ENCODE measurements at regions not wholly inside any gene's neighbourhood (a gene's known extent, or its start where the extent isn't known, plus 50 kb on each side); places are given as distances from the start of the nearest gene placed in this dataset.

- Histone ChIP-seq H3K27ac (ENCODE audit: low read depth, low read length) (no peak overlapping the region), H3K4me3 (ENCODE audit: low read length in 2 of 2) (no peak overlapping the region), H3K36me3 (ENCODE audit: insufficient read depth, low read length) (no peaks in the 10 kb centered on the region), H3K4me1 (ENCODE audit: insufficient read depth, low read length) (no peaks in the 10 kb centered on the region), H3K9me3 (ENCODE audit: control insufficient read depth in 1 of 2, low read length in 2 of 2) (no peaks in the 10 kb centered on the region), H3K27me3 (ENCODE audit: insufficient read depth, low read length) (no peaks in the 10 kb centered on the region)
- ChIA-PET CTCF (ENCODE audit: partially characterized antibody) (no interaction called here), POLR2A (ENCODE audit: partially characterized antibody) (no interaction called here)
- Mint-ChIP-seq H3K27me3 (no peaks in the 10 kb centered on the region), H3K4me3 (no peak overlapping the region), H3K27ac (no peak overlapping the region), H3K36me3 (no peaks in the 10 kb centered on the region), H3K4me1 (no peaks in the 10 kb centered on the region), H3K9me3 (peaks cover 0 to 15% (median under 1%) of the 10 kb centered on the region in 8 donors)
- intact Hi-C loops (cut with micrococcal nuclease), result no loop called here
- no peak for DNase-seq
Measured at GRCh38 chr2:82098617-82099016, 1794.1 kb upstream of the LRRTM1 start.

- no peaks in the 10 kb centered on the region for H3K9me3 ChIP-seq (ENCODE audit: control insufficient read depth in 1 of 2, low read length in 2 of 2)
- CTCF ChIA-PET (ENCODE audit: partially characterized antibody), result no interaction called here
- no peaks in the 10 kb centered on the region for H3K4me1 ChIP-seq (ENCODE audit: insufficient read depth, low read length)
- Mint-ChIP-seq H3K4me1 (no peaks in the 10 kb centered on the region), H3K4me3 (no peak overlapping the region), H3K9me3 (peaks cover 4 to 22% (median 15%) of the 10 kb centered on the region in 8 donors), H3K27me3 (no peaks in the 10 kb centered on the region), H3K27ac (no peak overlapping the region), H3K36me3 (no peaks in the 10 kb centered on the region)
- intact Hi-C loops (cut with micrococcal nuclease), result no loop called here
- H3K36me3 ChIP-seq (ENCODE audit: insufficient read depth, low read length), result no peaks in the 10 kb centered on the region
- POLR2A ChIA-PET (ENCODE audit: partially characterized antibody), result no interaction called here
- no peaks in the 10 kb centered on the region for H3K27me3 ChIP-seq (ENCODE audit: insufficient read depth, low read length)
- H3K27ac ChIP-seq (ENCODE audit: low read depth, low read length), result no peak overlapping the region
- DNase-seq, result no peak
- H3K4me3 ChIP-seq (ENCODE audit: low read length in 2 of 2), result no peak overlapping the region
Measured at GRCh38 chr2:82089518-82089917, 1785.0 kb upstream of the LRRTM1 start.

- no peak overlapping the region for H3K27ac ChIP-seq (ENCODE audit: low read depth, low read length)
- H3K9me3 ChIP-seq (ENCODE audit: control insufficient read depth in 1 of 2, low read length in 2 of 2), result no peaks in the 10 kb centered on the region
- H3K4me3 ChIP-seq (ENCODE audit: low read length in 2 of 2), result no peak overlapping the region
- DNase-seq, result no peak
- H3K36me3 ChIP-seq (ENCODE audit: insufficient read depth, low read length), result no peaks in the 10 kb centered on the region
- no peak overlapping the region for H3K27ac Mint-ChIP-seq
- no peaks in the 10 kb centered on the region for H3K4me1 ChIP-seq (ENCODE audit: insufficient read depth, low read length)
- H3K4me3 Mint-ChIP-seq, result no peak overlapping the region
- H3K36me3 Mint-ChIP-seq, result no peaks in the 10 kb centered on the region
- intact Hi-C loops (cut with micrococcal nuclease), result no loop called here
- peaks cover 7 to 38% (median 17%) of the 10 kb centered on the region in 8 donors for H3K9me3 Mint-ChIP-seq
- CTCF ChIA-PET (ENCODE audit: partially characterized antibody), result no interaction called here
- H3K27me3 ChIP-seq (ENCODE audit: insufficient read depth, low read length), result no peaks in the 10 kb centered on the region
- POLR2A ChIA-PET (ENCODE audit: partially characterized antibody), result no interaction called here
- H3K4me1 Mint-ChIP-seq, result no peaks in the 10 kb centered on the region
- no peaks in the 10 kb centered on the region for H3K27me3 Mint-ChIP-seq
Measured at GRCh38 chr2:82084679-82085392, 1780.3 kb upstream of the LRRTM1 start.

GRCh38 chr2:82075875-82076274 is 1771.3 kb upstream of the LRRTM1 start:
- no peaks in the 10 kb centered on the region for H3K9me3 ChIP-seq (ENCODE audit: control insufficient read depth in 1 of 2, low read length in 2 of 2)
- Mint-ChIP-seq H3K4me1 (no peaks in the 10 kb centered on the region), H3K4me3 (no peak overlapping the region), H3K27ac (no peak overlapping the region), H3K9me3 (peaks cover 3 to 18% (median 8%) of the 10 kb centered on the region in 8 donors), H3K36me3 (no peaks in the 10 kb centered on the region), H3K27me3 (no peaks in the 10 kb centered on the region)
- DNase-seq, result no peak
- intact Hi-C loops (cut with micrococcal nuclease), result no loop called here
- no peaks in the 10 kb centered on the region for H3K4me1 ChIP-seq (ENCODE audit: insufficient read depth, low read length)
- POLR2A ChIA-PET (ENCODE audit: partially characterized antibody), result no interaction called here
- no peaks in the 10 kb centered on the region for H3K27me3 ChIP-seq (ENCODE audit: insufficient read depth, low read length)
- H3K36me3 ChIP-seq (ENCODE audit: insufficient read depth, low read length), result no peaks in the 10 kb centered on the region
- CTCF ChIA-PET (ENCODE audit: partially characterized antibody), result no interaction called here
- H3K4me3 ChIP-seq (ENCODE audit: low read length in 2 of 2), result no peak overlapping the region
- H3K27ac ChIP-seq (ENCODE audit: low read depth, low read length), result no peak overlapping the region

- CTCF ChIA-PET (ENCODE audit: partially characterized antibody), result no interaction called here
- no peak overlapping the region for H3K4me3 Mint-ChIP-seq
- H3K4me1 Mint-ChIP-seq, result no peaks in the 10 kb centered on the region
Measured at GRCh38 chr2:82062463-82062862, 1757.9 kb upstream of the LRRTM1 start.

GRCh38 chr2:82055846-82056245 is 1751.3 kb upstream of the LRRTM1 start:
- H3K4me3 Mint-ChIP-seq, result no peak overlapping the region
- Histone ChIP-seq H3K27ac (ENCODE audit: low read depth, low read length) (no peak overlapping the region), H3K36me3 (ENCODE audit: insufficient read depth, low read length) (no peaks in the 10 kb centered on the region), H3K9me3 (ENCODE audit: control insufficient read depth in 1 of 2, low read length in 2 of 2) (no peaks in the 10 kb centered on the region), H3K4me1 (ENCODE audit: insufficient read depth, low read length) (no peaks in the 10 kb centered on the region), H3K27me3 (ENCODE audit: insufficient read depth, low read length) (no peaks in the 10 kb centered on the region), H3K4me3 (ENCODE audit: low read length in 2 of 2) (no peak overlapping the region)
- no peaks in the 10 kb centered on the region for H3K27me3 Mint-ChIP-seq
- no peak overlapping the region for H3K27ac Mint-ChIP-seq
- DNase-seq, result no peak
- no peaks in the 10 kb centered on the region for H3K36me3 Mint-ChIP-seq
- ChIA-PET POLR2A (ENCODE audit: partially characterized antibody) (no interaction called here), CTCF (ENCODE audit: partially characterized antibody) (no interaction called here)
- no peaks in the 10 kb centered on the region for H3K4me1 Mint-ChIP-seq
- H3K9me3 Mint-ChIP-seq, result peaks cover 0 to 13% (median 6%) of the 10 kb centered on the region in 8 donors
- intact Hi-C loops (cut with micrococcal nuclease), result no loop called here

More at GRCh38 chr2:82062463-82062862, 1757.9 kb upstream of the LRRTM1 start:
- no peak overlapping the region for H3K27ac Mint-ChIP-seq
- intact Hi-C loops (cut with micrococcal nuclease), result no loop called here
- no peaks in the 10 kb centered on the region for H3K36me3 Mint-ChIP-seq
- no peak for DNase-seq
- Histone ChIP-seq H3K4me3 (ENCODE audit: low read length in 2 of 2) (no peak overlapping the region), H3K9me3 (ENCODE audit: control insufficient read depth in 1 of 2, low read length in 2 of 2) (no peaks in the 10 kb centered on the region), H3K27ac (ENCODE audit: low read depth, low read length) (no peak overlapping the region), H3K27me3 (ENCODE audit: insufficient read depth, low read length) (no peaks in the 10 kb centered on the region), H3K36me3 (ENCODE audit: insufficient read depth, low read length) (no peaks in the 10 kb centered on the region), H3K4me1 (ENCODE audit: insufficient read depth, low read length) (no peaks in the 10 kb centered on the region)
- POLR2A ChIA-PET (ENCODE audit: partially characterized antibody), result no interaction called here
- no peaks in the 10 kb centered on the region for H3K27me3 Mint-ChIP-seq
- H3K9me3 Mint-ChIP-seq, result peaks cover 0 to 12% (median 6%) of the 10 kb centered on the region in 8 donors

GRCh38 chr2:82043867-82044266 is 1739.3 kb upstream of the LRRTM1 start:
- ChIA-PET POLR2A (ENCODE audit: partially characterized antibody) (no interaction called here), CTCF (ENCODE audit: partially characterized antibody) (no interaction called here)
- no peaks in the 10 kb centered on the region for H3K4me1 Mint-ChIP-seq

More at GRCh38 chr2:82043867-82044266, 1739.3 kb upstream of the LRRTM1 start:
- H3K36me3 Mint-ChIP-seq, result peaks cover 0 to 4% of the 10 kb centered on the region in 2 donors
- Histone ChIP-seq H3K27ac (ENCODE audit: low read depth, low read length) (no peak overlapping the region), H3K4me1 (ENCODE audit: insufficient read depth, low read length) (no peaks in the 10 kb centered on the region), H3K4me3 (ENCODE audit: low read length in 2 of 2) (no peak overlapping the region), H3K36me3 (ENCODE audit: insufficient read depth, low read length) (no peaks in the 10 kb centered on the region), H3K27me3 (ENCODE audit: insufficient read depth, low read length) (no peaks in the 10 kb centered on the region), H3K9me3 (ENCODE audit: control insufficient read depth in 1 of 2, low read length in 2 of 2) (no peaks in the 10 kb centered on the region)
- H3K27me3 Mint-ChIP-seq, result no peaks in the 10 kb centered on the region
- no peak overlapping the region for H3K4me3 Mint-ChIP-seq
- peak in 1 of 5 donors; percentile 29 for DNase-seq
- no peak overlapping the region for H3K27ac Mint-ChIP-seq
- intact Hi-C loops (cut with micrococcal nuclease), result no loop called here
- peaks cover 8 to 28% (median 14%) of the 10 kb centered on the region in 8 donors for H3K9me3 Mint-ChIP-seq

Measured in CD4-positive, alpha-beta memory T cell (primary cell).